ENCODE measurements at regions not wholly inside any gene's neighbourhood (a gene's known extent, or its start where the extent isn't known, plus 50 kb on each side); places are given as distances from the start of the nearest gene placed in this dataset.

- Histone ChIP-seq H3K4me3 (ENCODE audit: control extremely low read depth in 1 of 5, extremely low read depth in 1 of 5, insufficient read depth in 1 of 5, low read depth in 2 of 5, low read length in 4 of 5) (no peak overlapping the region), H3K4me2 (replicated peaks; ENCODE audit: low read depth, low read length, poor library complexity, severe bottlenecking) (no peak overlapping the region), H3K36me3 (replicated peaks in 1 of 2; ENCODE audit: control extremely low read depth in 1 of 2, control insufficient read depth in 1 of 2, extremely low read depth in 1 of 2, insufficient read depth in 2 of 2, low read length in 1 of 2) (no peaks in the 10 kb centered on the region), H3K79me2 (ENCODE audit: control insufficient read depth, insufficient read depth, low read length) (no peaks in the 10 kb centered on the region), H3K27me3 (replicated peaks in 1 of 4; ENCODE audit: control extremely low read depth in 1 of 4, control insufficient read depth in 3 of 4, insufficient read depth in 4 of 4, low read length in 3 of 4) (no peaks in the 10 kb centered on the region), H3K9me3 (ENCODE audit: control extremely low read depth in 1 of 3, control insufficient read depth in 2 of 3, insufficient read depth in 1 of 3, low read length in 2 of 3) (no peaks in the 10 kb centered on the region), H4K20me1 (ENCODE audit: control insufficient read depth, insufficient read depth, low read length, poor library complexity, severe bottlenecking) (no peaks in the 10 kb centered on the region), H3K4me1 (ENCODE audit: control insufficient read depth in 2 of 2, insufficient read depth in 2 of 2, low read length in 2 of 2) (peaks cover 14 to 19% of the 10 kb centered on the region in 2 donors), H2AFZ (ENCODE audit: insufficient read depth, low read depth, low read length, poor library complexity, severe bottlenecking) (no peak overlapping the region), H3K9ac (ENCODE audit: low read length) (no peak overlapping the region), H3K27ac (ENCODE audit: low read length in 2 of 2) (no peak overlapping the region)
- WGBS (ENCODE audit: insufficient coverage), result 93% methylated on average over 1 of the region's 1 CpG
- H3K9me3 Mint-ChIP-seq (ENCODE audit: insufficient read depth), result no peaks in the 10 kb centered on the region
- intact Hi-C loops (cut with micrococcal nuclease), result loop anchor here (1.0 to 2.0 kb wide), 3 partner anchors 579 to 905 kb away; no protein-coding TSS in a partner anchor
- CTCF ChIA-PET, result interaction anchor here (0.7 to 4.2 kb wide), 10 partner anchors 14 to 905 kb away, joined by 3 to 46 read pairs (median 4); partner anchors contain the start of gene TBL1XR1
- TF ChIP-seq EZH2 (IDR thresholded peaks at IDR 0.05; ENCODE audit: borderline replicate concordance, insufficient read depth, low read depth, low read length, poor library complexity, severe bottlenecking) (no peak), CTCF (IDR thresholded peaks at IDR 0.05) (peak; percentile 56)
- no peaks in the 10 kb centered on the region for H3K27me3 Mint-ChIP-seq
- DNase-seq, result peak; percentile 58
- H3K4me3 Mint-ChIP-seq, result no peak overlapping the region
- POLR2A ChIA-PET, result no interaction called here
- no peak overlapping the region for H3K27ac Mint-ChIP-seq
- ATAC-seq (ENCODE audit: low read depth), result peak; percentile 47
- peaks cover 18% of the 10 kb centered on the region for H3K4me1 Mint-ChIP-seq
Measured at GRCh38 chr3:177777699-177778098, 580.4 kb upstream of the TBL1XR1 start.

- no CpG with 5 or more reads among the region's 1 CpG for WGBS (ENCODE audit: insufficient coverage)
- Histone ChIP-seq H3K4me3 (ENCODE audit: control extremely low read depth in 1 of 5, extremely low read depth in 1 of 5, insufficient read depth in 1 of 5, low read depth in 2 of 5, low read length in 4 of 5) (no peak overlapping the region), H2AFZ (ENCODE audit: insufficient read depth, low read depth, low read length, poor library complexity, severe bottlenecking) (no peak overlapping the region), H3K79me2 (ENCODE audit: control insufficient read depth, insufficient read depth, low read length) (no peaks in the 10 kb centered on the region), H3K4me1 (ENCODE audit: control insufficient read depth in 2 of 2, insufficient read depth in 2 of 2, low read length in 2 of 2) (peaks cover 6 to 12% of the 10 kb centered on the region in 2 donors), H3K9me3 (ENCODE audit: control extremely low read depth in 1 of 3, control insufficient read depth in 2 of 3, insufficient read depth in 1 of 3, low read length in 2 of 3) (no peaks in the 10 kb centered on the region), H3K36me3 (replicated peaks in 1 of 2; ENCODE audit: control extremely low read depth in 1 of 2, control insufficient read depth in 1 of 2, extremely low read depth in 1 of 2, insufficient read depth in 2 of 2, low read length in 1 of 2) (no peaks in the 10 kb centered on the region), H3K27ac (ENCODE audit: low read length in 2 of 2) (no peak overlapping the region), H4K20me1 (ENCODE audit: control insufficient read depth, insufficient read depth, low read length, poor library complexity, severe bottlenecking) (no peaks in the 10 kb centered on the region), H3K27me3 (replicated peaks in 1 of 4; ENCODE audit: control extremely low read depth in 1 of 4, control insufficient read depth in 3 of 4, insufficient read depth in 4 of 4, low read length in 3 of 4) (no peaks in the 10 kb centered on the region), H3K9ac (ENCODE audit: low read length) (no peak overlapping the region), H3K4me2 (replicated peaks; ENCODE audit: low read depth, low read length, poor library complexity, severe bottlenecking) (no peak overlapping the region)
- CTCF ChIA-PET, result interaction anchor here (1.0 to 4.2 kb wide), 6 partner anchors 15 to 906 kb away, joined by 3 to 46 read pairs (median 7); partner anchors contain the start of gene TBL1XR1
- TF ChIP-seq EZH2 (IDR thresholded peaks at IDR 0.05; ENCODE audit: borderline replicate concordance, insufficient read depth, low read depth, low read length, poor library complexity, severe bottlenecking) (no peak), CTCF (IDR thresholded peaks at IDR 0.05) (no peak)
- Mint-ChIP-seq H3K4me1 (peaks cover 9% of the 10 kb centered on the region), H3K27me3 (no peaks in the 10 kb centered on the region), H3K9me3 (ENCODE audit: insufficient read depth) (no peaks in the 10 kb centered on the region), H3K4me3 (no peak overlapping the region), H3K27ac (no peak overlapping the region)
- POLR2A ChIA-PET, result no interaction called here
- DNase-seq (no peak), ATAC-seq (ENCODE audit: low read depth) (no peak)
- intact Hi-C loops (cut with micrococcal nuclease), result loop anchor here (2.0 kb wide), 1 partner anchor 580 kb away; no protein-coding TSS in a partner anchor
Measured at GRCh38 chr3:177778633-177779032, 581.4 kb upstream of the TBL1XR1 start.
